Right lobe of liver (tissue), 6 donors: ENCODE measurements at regions not wholly inside any gene's neighbourhood (a gene's known extent, or its start where the extent isn't known, plus 50 kb on each side); places are given as distances from the start of the nearest gene placed in this dataset.
"Not testable (repeated sequence)": the region's sequence is repeated elsewhere in the genome, so short reads cannot be mapped to it uniquely, and the experiment has no call there.

Source experiments
- ATAC-seq, 4 donors: fragments of 200-7000 bp; cut with Tn5 transposase; one replicate each; pipeline ENCODE4 v1.9.1; 2020; ENCODE audit warnings: mild to moderate bottlenecking in 4 of 4, moderate library complexity in 4 of 4
- DNase-seq, 3 donors: peaks; one replicate each; pipeline ENCODE4 v3.0.0-alpha.2; 2020
- H3K27ac ChIP-seq, 3 donors: fragments of 200-600 bp; one replicate each; pipeline ENCODE4 v1.8.0; 2022
- H3K27me3 ChIP-seq, 2 donors: fragments of 200-600 bp; one replicate each; pipeline ENCODE4 v1.8.0; 2022
- H3K36me3 ChIP-seq, 4 donors: fragments of 200-600 bp; sonication (generic) in 1 of 4; one replicate each; pipeline versions ENCODE4 v1.5.1 to v1.8.0; 2017 to 2022; ENCODE audit warnings: control low read depth in 1 of 4
- H3K4me1 ChIP-seq, 4 donors: fragments of 200-600 bp; sonication (generic) in 1 of 4; one replicate each; pipeline versions ENCODE4 v1.5.1 to v1.8.0; 2017 to 2022; ENCODE audit warnings: control low read depth in 1 of 4
- H3K4me3 ChIP-seq, 3 donors: fragments of 200-600 bp; one replicate each; pipeline ENCODE4 v1.8.0; 2022
- H3K9me3 ChIP-seq, 4 donors: fragments of 200-600 bp; sonication (generic) in 1 of 4; one replicate each; pipeline versions ENCODE4 v1.5.1 to v1.8.0; 2017 to 2022; ENCODE audit warnings: control low read depth in 1 of 4
- CTCF ChIP-seq, 4 donors: fragments of 200-600 bp in 3 of 4; fragments of 450-650 bp in 1 of 4; IDR thresholded peaks; one replicate each; pipeline versions ENCODE4 v1.5.1 to v1.8.0; 2016 to 2022; ENCODE audit warnings: antibody characterized with exemption in 4 of 4, mild to moderate bottlenecking in 2 of 4
- POLR2A ChIP-seq: fragments of 450-650 bp; IDR thresholded peaks from one replicate; pipeline ENCODE4 v1.6.1; 2017; ENCODE audit warnings: antibody characterized with exemption, mild to moderate bottlenecking
- WGBS: methylation state at CpG from one replicate; pipeline ENCODE4 v1.1.6; 2018; ENCODE audit warnings: low coverage, low lambda C conversion rate; ENCODE audit not compliant: insufficient coverage; ENCODE audit errors: missing lambda C conversion rate; 5-methylcytosine and 5-hydroxymethylcytosine counted together
- intact Hi-C, 2 donors: fragments of 100-400 bp; cut with DNase I; formaldehyde crosslinking; loops; one replicate each; pipeline versions ENCODE4 v1.11.2 to v1.14.1; 2022
- donor health status: DM: no; HTN: yes; CAD: no.
- donor health status: DM: no; HTN: no; CAD: no.
- donor health status: DM: no; HTN: no; CAD: no.
- donor health status: DM: no; HTN: yes; CAD: no.
- donor health status: DM: no; HTN: yes; CAD: no.

GRCh38 chr4:57763070-57763469 is 652.9 kb upstream of the IGFBP7 start:
- no peak for DNase-seq
- no peak overlapping the region for H3K4me3 ChIP-seq
- H3K36me3 ChIP-seq = no peaks in the 10 kb centered on the region
- no peaks in the 10 kb centered on the region for H3K27me3 ChIP-seq
- H3K27ac ChIP-seq = no peak overlapping the region
- intact Hi-C loops = no loop called here
- 58% methylated on average over 2 of the region's 2 CpGs for whole genome bisulfite sequencing
- H3K9me3 ChIP-seq = no peaks in the 10 kb centered on the region
- H3K4me1 ChIP-seq = no peaks in the 10 kb centered on the region
- ATAC-seq = no peak
- no peak for TF ChIP-seq CTCF (IDR thresholded peaks at IDR 0.05)
- TF ChIP-seq POLR2A = no peak

- WGBS = 94% methylated on average over 1 of the region's 1 CpG
- DNase-seq = no peak
- Histone ChIP-seq H3K4me3 (no peak overlapping the region), H3K27ac (no peak overlapping the region), H3K4me1 (no peaks in the 10 kb centered on the region), H3K36me3 (no peaks in the 10 kb centered on the region), H3K27me3 (no peaks in the 10 kb centered on the region), H3K9me3 (no peaks in the 10 kb centered on the region)
- intact Hi-C loops = no loop called here
- ATAC-seq = no peak
- no peak for TF ChIP-seq POLR2A
- TF ChIP-seq CTCF (IDR thresholded peaks at IDR 0.05) = no peak
These were observed 630.5 kb upstream of the IGFBP7 start for GRCh38 chr4:57740625-57741190.

- Histone ChIP-seq H3K27ac (no peak overlapping the region), H3K4me3 (no peak overlapping the region), H3K9me3 (no peaks in the 10 kb centered on the region), H3K36me3 (no peaks in the 10 kb centered on the region), H3K4me1 (no peaks in the 10 kb centered on the region), H3K27me3 (no peaks in the 10 kb centered on the region)
- ATAC-seq = no peak
- no peak for TF ChIP-seq CTCF (IDR thresholded peaks at IDR 0.05)
- TF ChIP-seq POLR2A = no peak
- intact Hi-C loops = no loop called here
- no peak for DNase-seq
- WGBS = 45% methylated on average over 3 of the region's 3 CpGs
These were observed 626.6 kb upstream of the IGFBP7 start for GRCh38 chr4:57736781-57737180.

GRCh38 chr4:57734104-57734670 is 624.0 kb upstream of the IGFBP7 start:
- TF ChIP-seq POLR2A = no peak
- no peak for TF ChIP-seq CTCF (IDR thresholded peaks at IDR 0.05)
- DNase-seq = no peak
- Histone ChIP-seq H3K27ac (no peak overlapping the region), H3K27me3 (no peaks in the 10 kb centered on the region), H3K9me3 (no peaks in the 10 kb centered on the region), H3K36me3 (no peaks in the 10 kb centered on the region), H3K4me1 (no peaks in the 10 kb centered on the region), H3K4me3 (no peak overlapping the region)
- 20% methylated on average over 4 of the region's 4 CpGs for WGBS
- intact Hi-C loops = no loop called here
- no peak for ATAC-seq

GRCh38 chr4:57729775-57730570 is 619.8 kb upstream of the IGFBP7 start:
- DNase-seq, H3K4me3 ChIP-seq, H3K36me3 ChIP-seq, ATAC-seq, H3K27me3 ChIP-seq, intact Hi-C loops, H3K4me1 ChIP-seq, H3K9me3 ChIP-seq, H3K27ac ChIP-seq: not testable (repeated sequence)
- 92% methylated on average over 5 of the region's 33 CpGs for WGBS
